ENCODE measurements at regions not wholly inside any gene's neighbourhood (a gene's known extent, or its start where the extent isn't known, plus 50 kb on each side); places are given as distances from the start of the nearest gene placed in this dataset.

DNA sequence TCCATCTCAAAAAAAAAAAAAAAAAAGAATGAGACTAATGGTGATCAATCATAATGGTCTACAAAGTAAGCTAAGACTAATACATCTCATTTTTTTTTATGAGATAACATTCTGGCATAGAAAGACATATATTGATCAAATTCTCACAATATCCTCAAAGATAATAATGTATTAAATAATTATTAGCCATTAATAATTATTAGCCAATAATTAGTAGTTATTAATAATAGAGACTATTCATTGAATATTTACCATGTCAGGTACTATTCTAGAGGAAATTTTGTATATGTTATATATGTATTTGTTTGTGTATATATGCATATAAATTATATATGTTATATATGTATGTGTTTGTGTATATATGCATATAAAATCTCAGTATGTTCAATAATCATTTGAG is 137.7 kb upstream of the PTBP2 start:
- TF ChIP-seq, protein P1, sequence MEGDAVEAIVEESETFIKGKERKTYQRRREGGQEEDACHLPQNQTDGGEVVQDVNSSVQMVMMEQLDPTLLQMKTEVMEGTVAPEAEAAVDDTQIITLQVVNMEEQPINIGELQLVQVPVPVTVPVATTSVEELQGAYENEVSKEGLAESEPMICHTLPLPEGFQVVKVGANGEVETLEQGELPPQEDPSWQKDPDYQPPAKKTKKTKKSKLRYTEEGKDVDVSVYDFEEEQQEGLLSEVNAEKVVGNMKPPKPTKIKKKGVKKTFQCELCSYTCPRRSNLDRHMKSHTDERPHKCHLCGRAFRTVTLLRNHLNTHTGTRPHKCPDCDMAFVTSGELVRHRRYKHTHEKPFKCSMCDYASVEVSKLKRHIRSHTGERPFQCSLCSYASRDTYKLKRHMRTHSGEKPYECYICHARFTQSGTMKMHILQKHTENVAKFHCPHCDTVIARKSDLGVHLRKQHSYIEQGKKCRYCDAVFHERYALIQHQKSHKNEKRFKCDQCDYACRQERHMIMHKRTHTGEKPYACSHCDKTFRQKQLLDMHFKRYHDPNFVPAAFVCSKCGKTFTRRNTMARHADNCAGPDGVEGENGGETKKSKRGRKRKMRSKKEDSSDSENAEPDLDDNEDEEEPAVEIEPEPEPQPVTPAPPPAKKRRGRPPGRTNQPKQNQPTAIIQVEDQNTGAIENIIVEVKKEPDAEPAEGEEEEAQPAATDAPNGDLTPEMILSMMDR (optimal IDR thresholded peaks at IDR 0.05 in 1 of 3, IDR thresholded peaks at IDR 0.05 in 1 of 3, conservative IDR thresholded peaks at IDR 0.05 in 1 of 3; ENCODE audit: extremely low read depth in 1 of 3, insufficient read depth in 2 of 3, low read length in 3 of 3): no peak
- TF ChIP-seq EZH2 (IDR thresholded peaks at IDR 0.05; ENCODE audit: low read length): no peak

Measured in keratinocyte (primary cell).